Smooth muscle cell (in vitro differentiated cells): ENCODE measurements at regions not wholly inside any gene's neighbourhood (a gene's known extent, or its start where the extent isn't known, plus 50 kb on each side); places are given as distances from the start of the nearest gene placed in this dataset.

ENCODE experiments used
- DNase-seq: peaks from one replicate; lab custom pipeline; 2025; ENCODE audit not compliant: unreplicated experiment; lab: John Stamatoyannopoulos, UW
- H2AFZ ChIP-seq: fragments of 200-600 bp; sonication (generic); 2 replicates; pipeline ENCODE4 v1.6.0; 2016; ENCODE audit warnings: antibody characterized with exemption, low read depth, mild to moderate bottlenecking
- H3F3A ChIP-seq: fragments of 200-600 bp; sonication (generic); 2 replicates; pipeline ENCODE4 v1.6.0; 2017; ENCODE audit warnings: antibody characterized with exemption, low read depth
- H3K27ac ChIP-seq: fragments of 200-600 bp; sonication (generic); 2 replicates; pipeline ENCODE4 v1.5.1; 2016; ENCODE audit warnings: low read depth, mild to moderate bottlenecking
- H3K27me3 ChIP-seq: fragments of 200-600 bp; sonication (generic); 2 replicates; pipeline ENCODE4 v1.6.1; 2016; ENCODE audit warnings: low read depth, mild to moderate bottlenecking
- H3K36me3 ChIP-seq: fragments of 200-600 bp; sonication (generic); 2 replicates; pipeline ENCODE4 v1.5.1; 2016; ENCODE audit warnings: low read depth
- H3K4me1 ChIP-seq: fragments of 200-600 bp; sonication (generic); 2 replicates; pipeline ENCODE4 v1.5.1; 2016; ENCODE audit warnings: low read depth
- H3K4me2 ChIP-seq: fragments of 200-600 bp; sonication (generic); 2 replicates; pipeline ENCODE4 v1.6.0; 2016; ENCODE audit warnings: mild to moderate bottlenecking
- H3K4me3 ChIP-seq: fragments of 200-600 bp; sonication (generic); 2 replicates; pipeline ENCODE4 v1.5.1; 2016; ENCODE audit warnings: mild to moderate bottlenecking
- H3K79me2 ChIP-seq: fragments of 200-600 bp; sonication (generic); 2 replicates; pipeline ENCODE4 v1.6.0; 2016; ENCODE audit warnings: low read depth, mild to moderate bottlenecking
- H3K9ac ChIP-seq: fragments of 200-600 bp; sonication (generic); 2 replicates; pipeline ENCODE4 v1.6.0; 2016; ENCODE audit warnings: low read depth
- H3K9me3 ChIP-seq: fragments of 200-600 bp; sonication (generic); replicated peaks from 2 replicates; pipeline ENCODE4 v1.5.1; 2016; ENCODE audit warnings: low read depth
- H4K20me1 ChIP-seq: fragments of 200-600 bp; sonication (generic); 2 replicates; pipeline ENCODE4 v1.6.0; 2016; ENCODE audit warnings: low read depth
- CTCF ChIP-seq: fragments of 200-600 bp; sonication (generic); IDR thresholded peaks from 2 replicates; pipeline ENCODE4 v1.5.1; 2017; ENCODE audit warnings: borderline replicate concordance, mild to moderate bottlenecking, antibody characterized with exemption; ENCODE audit not compliant: insufficient read depth, poor library complexity, severe bottlenecking
- WGBS: methylation state at CpG from one replicate; pipeline ENCODE4 v1.1.7; 2016; ENCODE audit warnings: low lambda C conversion rate; 5-methylcytosine and 5-hydroxymethylcytosine counted together

GRCh38 chr6:19454721-19455392 is 382.3 kb upstream of the ID4 start:
- no peaks in the 10 kb centered on the region for H3K27me3 ChIP-seq
- H3K9me3 ChIP-seq: no peaks in the 10 kb centered on the region
- no peaks in the 10 kb centered on the region for H3K36me3 ChIP-seq
- no peak for DNase-seq
- no peaks in the 10 kb centered on the region for H3K4me1 ChIP-seq
- TF ChIP-seq CTCF: no peak
- H2AFZ ChIP-seq: no peak overlapping the region
- H3K4me3 ChIP-seq: no peak overlapping the region
- no peaks in the 10 kb centered on the region for H4K20me1 ChIP-seq
- no peaks in the 10 kb centered on the region for H3F3A ChIP-seq
- H3K4me2 ChIP-seq: no peak overlapping the region
- no peak overlapping the region for H3K27ac ChIP-seq
- no peak overlapping the region for H3K9ac ChIP-seq
- no peaks in the 10 kb centered on the region for H3K79me2 ChIP-seq
- WGBS: 94% methylated on average over 2 of the region's 2 CpGs

DNA sequence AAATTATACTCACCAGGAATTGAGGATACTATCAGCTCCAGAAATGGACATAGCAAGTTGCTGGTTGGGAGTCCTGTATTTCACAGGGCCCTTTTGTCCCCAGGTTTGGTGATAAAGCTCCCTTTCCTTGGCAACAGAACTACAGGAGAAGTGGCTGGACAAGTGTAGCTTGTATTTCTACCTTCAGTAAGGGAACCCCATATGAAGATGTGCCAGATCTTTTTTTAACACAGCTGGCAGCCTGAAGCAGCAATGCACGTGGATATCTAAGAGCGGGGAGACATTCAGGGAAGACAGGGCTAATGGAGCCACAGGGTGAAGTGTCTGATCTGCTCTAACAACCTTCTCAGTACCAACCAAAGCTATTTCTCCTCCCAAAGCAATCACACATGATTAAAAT is 373.9 kb upstream of the ID4 start:
- TF ChIP-seq CTCF: no peak
- Histone ChIP-seq H3K36me3 (no peaks in the 10 kb centered on the region), H3K9me3 (no peaks in the 10 kb centered on the region), H3F3A (no peaks in the 10 kb centered on the region), H3K4me2 (no peak overlapping the region), H3K79me2 (no peaks in the 10 kb centered on the region), H3K9ac (no peak overlapping the region), H3K4me1 (no peaks in the 10 kb centered on the region), H4K20me1 (no peaks in the 10 kb centered on the region), H3K27me3 (no peaks in the 10 kb centered on the region), H3K4me3 (no peak overlapping the region), H2AFZ (no peak overlapping the region), H3K27ac (no peak overlapping the region)
- WGBS: 90% methylated on average over 2 of the region's 2 CpGs
- no peak for DNase-seq

DNA sequence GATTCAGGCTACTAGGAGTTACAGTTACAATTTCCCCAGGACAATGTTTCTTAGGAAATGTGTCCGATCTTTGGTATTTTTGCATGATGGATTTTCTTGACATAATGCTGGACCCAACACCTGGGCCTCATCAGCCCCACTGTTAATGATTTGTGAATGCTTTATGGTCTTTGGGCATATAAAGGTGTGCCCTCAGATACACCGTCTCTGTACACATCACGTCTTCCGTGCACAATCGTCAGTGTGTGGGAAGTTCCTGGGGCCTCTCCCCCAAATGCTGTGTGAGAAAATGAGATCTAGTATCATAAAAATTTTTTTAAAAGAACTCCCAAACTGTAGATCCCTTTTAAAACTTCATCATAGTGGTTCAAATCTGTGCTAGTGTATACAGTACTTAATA is 373.2 kb upstream of the ID4 start:
- Histone ChIP-seq H2AFZ (no peak overlapping the region), H3K4me3 (no peak overlapping the region), H4K20me1 (no peaks in the 10 kb centered on the region), H3K4me1 (no peaks in the 10 kb centered on the region), H3K4me2 (no peak overlapping the region), H3K9me3 (no peaks in the 10 kb centered on the region), H3K27me3 (no peaks in the 10 kb centered on the region), H3K79me2 (no peaks in the 10 kb centered on the region), H3K36me3 (no peaks in the 10 kb centered on the region), H3F3A (no peaks in the 10 kb centered on the region), H3K9ac (no peak overlapping the region), H3K27ac (no peak overlapping the region)
- TF ChIP-seq CTCF: no peak
- no peak for DNase-seq
- WGBS: 96% methylated on average over 5 of the region's 5 CpGs

GRCh38 chr6:19465256-19465655 is 371.9 kb upstream of the ID4 start:
- Histone ChIP-seq H3K36me3 (no peaks in the 10 kb centered on the region), H3K4me3 (no peak overlapping the region), H3K27me3 (no peaks in the 10 kb centered on the region), H4K20me1 (no peaks in the 10 kb centered on the region), H3K9ac (no peak overlapping the region), H3K4me2 (no peak overlapping the region), H3K27ac (no peak overlapping the region), H3F3A (no peaks in the 10 kb centered on the region), H3K9me3 (no peaks in the 10 kb centered on the region), H3K79me2 (no peaks in the 10 kb centered on the region), H3K4me1 (no peaks in the 10 kb centered on the region), H2AFZ (peak overlapping the region; percentile 41)
- no peak for DNase-seq
- WGBS: 72% methylated on average over 10 of the region's 10 CpGs
- no peak for TF ChIP-seq CTCF
